DOHH2 (cell line): ENCODE measurements at regions not wholly inside any gene's neighbourhood (a gene's known extent, or its start where the extent isn't known, plus 50 kb on each side); places are given as distances from the start of the nearest gene placed in this dataset.

ENCODE experiments used
- H3F3A ChIP-seq: fragments of 200-600 bp; sonication (generic), shearing (Covaris generic); 2 replicates; pipeline ENCODE4 v1.6.0; 2016; ENCODE audit warnings: antibody characterized with exemption, mild to moderate bottlenecking; ENCODE audit not compliant: control insufficient read depth, insufficient read depth
- H3K27ac ChIP-seq: fragments of 200-600 bp; sonication (generic); 2 replicates; pipeline ENCODE4 v1.5.1; 2014; ENCODE audit warnings: low read depth, mild to moderate bottlenecking, low read length, moderate library complexity
- H3K27me3 ChIP-seq: fragments of 200-600 bp; sonication (generic); 2 replicates; pipeline ENCODE4 v1.6.1; 2014; ENCODE audit warnings: mild to moderate bottlenecking, low read length, mixed read lengths; ENCODE audit not compliant: control insufficient read depth
- H3K36me3 ChIP-seq: fragments of 200-600 bp; sonication (generic); 2 replicates; pipeline ENCODE4 v1.6.1; 2014; ENCODE audit warnings: mild to moderate bottlenecking, low read length, moderate library complexity, mixed read lengths; ENCODE audit not compliant: control insufficient read depth
- H3K4me1 ChIP-seq: fragments of 200-600 bp; sonication (generic); 2 replicates; pipeline ENCODE4 v1.6.1; 2014; ENCODE audit warnings: mild to moderate bottlenecking, low read length, mixed read lengths; ENCODE audit not compliant: control insufficient read depth
- H3K4me2 ChIP-seq: fragments of 200-600 bp; sonication (generic); 2 replicates; pipeline ENCODE4 v1.6.0; 2014; ENCODE audit warnings: mild to moderate bottlenecking, low read length, moderate library complexity
- H3K4me3 ChIP-seq: fragments of 200-600 bp; sonication (generic); 2 replicates; pipeline ENCODE4 v1.5.1; 2014; ENCODE audit warnings: mild to moderate bottlenecking, low read length, mixed read lengths
- H3K79me2 ChIP-seq: fragments of 200-600 bp; sonication (generic); 2 replicates; pipeline ENCODE4 v1.6.1; 2014; ENCODE audit warnings: mild to moderate bottlenecking, low read length, mixed read lengths; ENCODE audit not compliant: control insufficient read depth
- H3K9me2 ChIP-seq: fragments of 200-600 bp; sonication (generic); replicated peaks from 2 replicates; pipeline ENCODE4 v1.6.1; 2014; ENCODE audit warnings: mild to moderate bottlenecking, low read length, mixed read lengths; ENCODE audit not compliant: control insufficient read depth
- H3K9me3 ChIP-seq: fragments of 200-600 bp; sonication (generic); 2 replicates; pipeline ENCODE4 v1.6.1; 2014; ENCODE audit warnings: antibody characterized with exemption, low read length, mixed read lengths; ENCODE audit not compliant: control insufficient read depth, insufficient read depth
- H4K20me1 ChIP-seq: fragments of 200-600 bp; sonication (generic); 2 replicates; pipeline ENCODE4 v1.6.0; 2014; ENCODE audit warnings: low read depth, mild to moderate bottlenecking, antibody characterized with exemption, low read length, moderate library complexity; ENCODE audit not compliant: control insufficient read depth, insufficient read depth
- EZH2phosphoT487 ChIP-seq: fragments of 200-600 bp; sonication (generic); IDR thresholded peaks from 2 replicates; pipeline ENCODE4 v1.6.1; 2017; ENCODE audit warnings: borderline replicate concordance, mild to moderate bottlenecking, antibody characterized with exemption, low read length, moderate library complexity, mixed read lengths
- TF ChIP-seq, protein P1 (sequence below): fragments of 200-600 bp; sonication (generic); IDR thresholded peaks from one replicate; pipeline ENCODE4 v1.5.1; 2014; ENCODE audit warnings: antibody characterized with exemption, mild to moderate bottlenecking, low read depth, low read length; ENCODE audit not compliant: poor library complexity, severe bottlenecking

- no peaks in the 10 kb centered on the region for H3K9me2 ChIP-seq
- no peak overlapping the region for H3K4me2 ChIP-seq
These were observed 156.6 kb upstream of the OPRM1 start for GRCh38 chr6:153882411-153882810.

GRCh38 chr6:153873541-153873940, 165.5 kb upstream of the OPRM1 start:
- H3K79me2 ChIP-seq, result no peaks in the 10 kb centered on the region
- TF ChIP-seq, protein P1, sequence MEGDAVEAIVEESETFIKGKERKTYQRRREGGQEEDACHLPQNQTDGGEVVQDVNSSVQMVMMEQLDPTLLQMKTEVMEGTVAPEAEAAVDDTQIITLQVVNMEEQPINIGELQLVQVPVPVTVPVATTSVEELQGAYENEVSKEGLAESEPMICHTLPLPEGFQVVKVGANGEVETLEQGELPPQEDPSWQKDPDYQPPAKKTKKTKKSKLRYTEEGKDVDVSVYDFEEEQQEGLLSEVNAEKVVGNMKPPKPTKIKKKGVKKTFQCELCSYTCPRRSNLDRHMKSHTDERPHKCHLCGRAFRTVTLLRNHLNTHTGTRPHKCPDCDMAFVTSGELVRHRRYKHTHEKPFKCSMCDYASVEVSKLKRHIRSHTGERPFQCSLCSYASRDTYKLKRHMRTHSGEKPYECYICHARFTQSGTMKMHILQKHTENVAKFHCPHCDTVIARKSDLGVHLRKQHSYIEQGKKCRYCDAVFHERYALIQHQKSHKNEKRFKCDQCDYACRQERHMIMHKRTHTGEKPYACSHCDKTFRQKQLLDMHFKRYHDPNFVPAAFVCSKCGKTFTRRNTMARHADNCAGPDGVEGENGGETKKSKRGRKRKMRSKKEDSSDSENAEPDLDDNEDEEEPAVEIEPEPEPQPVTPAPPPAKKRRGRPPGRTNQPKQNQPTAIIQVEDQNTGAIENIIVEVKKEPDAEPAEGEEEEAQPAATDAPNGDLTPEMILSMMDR, result no peak
- TF ChIP-seq EZH2phosphoT487, result no peak
- no peaks in the 10 kb centered on the region for H4K20me1 ChIP-seq
- no peaks in the 10 kb centered on the region for H3K27me3 ChIP-seq
- H3K36me3 ChIP-seq, result no peaks in the 10 kb centered on the region
- H3K4me1 ChIP-seq, result no peaks in the 10 kb centered on the region
- no peak overlapping the region for H3K27ac ChIP-seq
- H3K9me2 ChIP-seq, result no peaks in the 10 kb centered on the region
- no peaks in the 10 kb centered on the region for H3K9me3 ChIP-seq
- no peak overlapping the region for H3K4me2 ChIP-seq
- H3F3A ChIP-seq, result no peaks in the 10 kb centered on the region
- H3K4me3 ChIP-seq, result no peak overlapping the region

More at GRCh38 chr6:153882411-153882810, 156.6 kb upstream of the OPRM1 start:
- Histone ChIP-seq H3K36me3 (no peaks in the 10 kb centered on the region), H3K9me3 (no peaks in the 10 kb centered on the region), H3F3A (no peaks in the 10 kb centered on the region), H3K27me3 (no peaks in the 10 kb centered on the region), H3K79me2 (no peaks in the 10 kb centered on the region), H3K27ac (no peak overlapping the region), H3K4me1 (no peaks in the 10 kb centered on the region), H3K4me3 (no peak overlapping the region), H4K20me1 (no peaks in the 10 kb centered on the region)
- TF ChIP-seq, protein P1, result no peak
- no peak for TF ChIP-seq EZH2phosphoT487

DNA sequence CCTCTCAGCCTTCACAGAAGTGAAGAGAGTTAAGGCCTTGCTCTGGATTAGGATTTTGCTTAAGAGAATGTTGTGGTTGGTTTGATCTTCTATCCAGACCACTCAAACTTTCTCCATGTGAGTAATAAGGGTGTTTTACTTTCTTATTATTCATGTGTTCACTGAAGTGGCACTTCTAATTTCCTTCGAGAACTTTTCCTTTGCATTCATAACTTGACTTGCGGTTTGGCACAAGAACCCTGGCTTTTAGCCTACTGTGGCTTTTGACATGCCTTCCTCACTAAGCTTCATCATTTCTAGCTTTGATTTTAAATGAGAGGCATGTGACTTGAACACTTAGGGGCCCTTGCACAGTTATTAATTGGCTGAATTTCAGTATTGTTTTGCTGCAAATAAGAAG, 166.1 kb upstream of the OPRM1 start:
- no peak for TF ChIP-seq EZH2phosphoT487
- TF ChIP-seq, protein P1, result no peak
- no peaks in the 10 kb centered on the region for H3K9me3 ChIP-seq
- H3K36me3 ChIP-seq, result no peaks in the 10 kb centered on the region
- no peaks in the 10 kb centered on the region for H3K4me1 ChIP-seq
- H3F3A ChIP-seq, result no peaks in the 10 kb centered on the region
- H3K4me2 ChIP-seq, result no peak overlapping the region
- H3K27me3 ChIP-seq, result no peaks in the 10 kb centered on the region
- H3K79me2 ChIP-seq, result no peaks in the 10 kb centered on the region
- H3K9me2 ChIP-seq, result no peaks in the 10 kb centered on the region
- no peak overlapping the region for H3K4me3 ChIP-seq
- H3K27ac ChIP-seq, result no peak overlapping the region
- H4K20me1 ChIP-seq, result no peaks in the 10 kb centered on the region

GRCh38 chr6:153862927-153863326, 176.1 kb upstream of the OPRM1 start:
- no peaks in the 10 kb centered on the region for H3K79me2 ChIP-seq
- H3F3A ChIP-seq, result no peaks in the 10 kb centered on the region
- no peaks in the 10 kb centered on the region for H3K9me3 ChIP-seq
- H3K9me2 ChIP-seq, result no peaks in the 10 kb centered on the region
- H3K4me3 ChIP-seq, result no peak overlapping the region
- H3K4me2 ChIP-seq, result no peak overlapping the region
- H3K36me3 ChIP-seq, result no peaks in the 10 kb centered on the region
- no peaks in the 10 kb centered on the region for H3K27me3 ChIP-seq
- H3K27ac ChIP-seq, result no peak overlapping the region
- no peaks in the 10 kb centered on the region for H3K4me1 ChIP-seq
- H4K20me1 ChIP-seq, result no peaks in the 10 kb centered on the region
- TF ChIP-seq, protein P1, result no peak
- TF ChIP-seq EZH2phosphoT487, result no peak
